ENCODE measurements at regions not wholly inside any gene's neighbourhood (a gene's known extent, or its start where the extent isn't known, plus 50 kb on each side); places are given as distances from the start of the nearest gene placed in this dataset.
"Not testable (repeated sequence)": the region's sequence is repeated elsewhere in the genome, so short reads cannot be mapped to it uniquely, and the experiment has no call there.

GRCh38 chr3:107470496-107470895 is 52.3 kb upstream of the BBX start:
- DNase-seq: not testable (repeated sequence)

Measured in NCI-H1417 (cell line).